ENCODE measurements at regions not wholly inside any gene's neighbourhood (a gene's known extent, or its start where the extent isn't known, plus 50 kb on each side); places are given as distances from the start of the nearest gene placed in this dataset.

DNA sequence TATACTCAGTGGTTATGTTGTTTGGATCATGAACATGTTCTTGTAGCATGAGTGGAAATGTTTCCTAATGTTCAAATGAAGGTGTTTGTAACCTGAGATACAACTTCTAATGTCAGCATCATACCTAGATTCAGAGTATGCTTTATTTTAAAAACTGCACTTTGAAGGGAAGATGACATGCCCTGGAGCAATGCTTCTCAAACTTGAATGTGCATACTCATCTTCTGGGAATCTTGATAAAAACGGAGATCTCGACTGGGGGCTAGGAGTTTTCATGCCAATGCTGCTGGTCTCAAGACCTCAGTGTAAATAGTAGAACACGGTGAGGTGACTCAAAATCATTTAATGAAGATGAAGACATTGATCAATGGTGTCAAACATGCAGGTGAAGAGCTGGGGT is 440.0 kb upstream of the NOX3 start:
- Histone ChIP-seq H3K27ac (no peak overlapping the region), H3K4me3 (ENCODE audit: low read depth, low read length) (no peak overlapping the region), H3K36me3 (replicated peaks) (no peaks in the 10 kb centered on the region), H3K27me3 (replicated peaks) (no peaks in the 10 kb centered on the region)
- TF ChIP-seq CTCF (IDR thresholded peaks at IDR 0.05; ENCODE audit: low read depth, low read length, missing control alignments) = no peak
- DNase-seq = no peak
- in situ Hi-C loops (cut with HindIII; ENCODE audit: low pct_ligation_motif_present, low sequenced_read_pairs) = no loop called here

GRCh38 chr6:155894758-155895157 is 439.1 kb upstream of the NOX3 start:
- H3K27ac ChIP-seq = no peak overlapping the region
- in situ Hi-C loops (cut with HindIII; ENCODE audit: low pct_ligation_motif_present, low sequenced_read_pairs) = no loop called here
- TF ChIP-seq CTCF (IDR thresholded peaks at IDR 0.05; ENCODE audit: low read depth, low read length, missing control alignments) = no peak
- H3K27me3 ChIP-seq (replicated peaks) = no peaks in the 10 kb centered on the region
- H3K4me3 ChIP-seq (ENCODE audit: low read depth, low read length) = no peak overlapping the region
- H3K36me3 ChIP-seq (replicated peaks) = no peaks in the 10 kb centered on the region
- DNase-seq = no peak

DNA sequence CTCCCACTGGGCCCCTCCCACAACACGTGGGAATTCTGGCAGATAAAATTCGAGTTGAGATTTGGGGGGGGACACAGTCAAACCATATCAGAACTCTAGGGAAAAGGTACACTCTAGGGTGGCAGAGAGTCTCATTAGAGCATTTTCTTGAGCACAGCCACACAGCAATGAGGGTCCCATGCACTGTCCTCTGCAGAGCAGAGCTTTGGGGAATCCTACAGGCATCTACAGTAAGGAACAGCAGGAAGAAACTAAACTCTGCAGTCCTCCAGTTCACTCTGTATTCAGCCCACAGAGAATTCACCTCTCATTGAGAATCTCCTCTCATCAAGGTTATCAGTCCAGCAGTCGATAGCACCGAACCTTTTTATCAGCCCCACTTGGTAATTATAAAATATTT is 438.6 kb upstream of the NOX3 start:
- Histone ChIP-seq H3K27me3 (replicated peaks) (no peaks in the 10 kb centered on the region), H3K27ac (no peak overlapping the region), H3K36me3 (replicated peaks) (no peaks in the 10 kb centered on the region), H3K4me3 (ENCODE audit: low read depth, low read length) (no peak overlapping the region)
- in situ Hi-C loops (cut with HindIII; ENCODE audit: low pct_ligation_motif_present, low sequenced_read_pairs) = no loop called here
- TF ChIP-seq CTCF (IDR thresholded peaks at IDR 0.05; ENCODE audit: low read depth, low read length, missing control alignments) = no peak
- DNase-seq = no peak

DNA sequence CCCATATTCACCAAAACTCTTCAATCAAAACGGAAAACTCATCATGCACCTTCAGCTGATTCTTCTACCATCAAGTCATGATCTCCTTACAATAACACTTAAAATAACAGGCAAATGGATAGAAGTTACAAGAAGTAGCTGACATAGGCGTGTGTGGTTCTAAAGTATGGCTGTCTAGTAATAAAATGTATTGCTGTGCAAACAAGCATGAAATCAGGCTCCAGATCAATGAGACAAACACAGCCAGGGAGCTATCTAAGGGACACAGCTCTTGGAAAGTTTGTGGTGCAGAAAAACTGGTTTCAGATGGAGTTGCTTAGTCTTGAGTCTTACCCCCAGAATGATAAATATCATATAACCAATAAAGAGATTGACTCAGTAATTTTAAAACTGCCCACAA is 434.8 kb upstream of the NOX3 start:
- no peaks in the 10 kb centered on the region for H3K27me3 ChIP-seq (replicated peaks)
- H3K27ac ChIP-seq = no peak overlapping the region
- TF ChIP-seq CTCF (IDR thresholded peaks at IDR 0.05; ENCODE audit: low read depth, low read length, missing control alignments) = no peak
- H3K36me3 ChIP-seq (replicated peaks) = no peaks in the 10 kb centered on the region
- no peak for DNase-seq
- in situ Hi-C loops (cut with HindIII; ENCODE audit: low pct_ligation_motif_present, low sequenced_read_pairs) = no loop called here
- no peak overlapping the region for H3K4me3 ChIP-seq (ENCODE audit: low read depth, low read length)

DNA sequence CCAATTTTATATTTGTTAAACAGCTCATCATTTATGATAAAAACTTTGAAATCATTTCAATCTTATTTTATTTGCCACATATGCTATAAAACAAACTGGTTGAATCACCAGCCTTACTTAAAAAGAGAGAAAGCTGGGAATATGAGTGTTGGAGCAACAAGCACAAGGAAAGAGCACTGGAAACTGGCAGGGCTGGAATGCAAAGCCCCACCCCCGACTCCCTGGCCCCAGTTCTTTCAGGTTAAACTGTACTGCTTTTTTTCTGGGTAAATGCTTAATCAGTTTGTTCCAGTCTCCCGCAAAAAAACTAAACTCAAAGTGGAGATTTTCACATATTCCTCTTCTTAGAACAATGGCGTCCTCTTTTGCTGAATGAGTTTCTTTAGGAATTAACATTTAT is 433.8 kb upstream of the NOX3 start:
- in situ Hi-C loops (cut with HindIII; ENCODE audit: low pct_ligation_motif_present, low sequenced_read_pairs) = no loop called here
- DNase-seq = no peak
- H3K27me3 ChIP-seq (replicated peaks) = no peaks in the 10 kb centered on the region

More for the DNA sequence above, 433.8 kb upstream of the NOX3 start:
- TF ChIP-seq CTCF (IDR thresholded peaks at IDR 0.05; ENCODE audit: low read depth, low read length, missing control alignments) = no peak
- Histone ChIP-seq H3K36me3 (replicated peaks) (no peaks in the 10 kb centered on the region), H3K27ac (no peak overlapping the region), H3K4me3 (ENCODE audit: low read depth, low read length) (no peak overlapping the region)
